ENCODE measurements at regions not wholly inside any gene's neighbourhood (a gene's known extent, or its start where the extent isn't known, plus 50 kb on each side); places are given as distances from the start of the nearest gene placed in this dataset.
A peak's percentile ranks its signal among the peaks of the same experiment; 100 is the strongest.

DNA sequence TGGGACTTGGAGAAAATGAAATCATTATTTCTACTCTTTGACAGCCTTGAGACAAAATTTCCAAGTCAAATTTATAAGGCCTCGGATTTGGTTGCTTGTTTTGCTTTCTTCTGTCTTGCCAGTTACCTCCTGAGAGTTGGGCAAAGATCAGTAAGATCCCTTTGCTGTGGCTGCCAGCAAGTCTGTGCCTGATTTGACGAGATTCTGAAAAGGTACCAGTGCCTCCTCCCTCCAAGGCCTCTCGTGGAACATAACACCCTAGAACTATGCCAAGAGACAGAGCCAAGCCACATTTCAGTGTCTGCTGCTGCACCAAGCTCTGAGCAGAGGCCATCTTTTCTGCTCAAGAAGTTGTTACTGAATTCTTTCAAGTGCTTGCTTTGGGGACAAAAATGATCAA, 61.0 kb downstream of the GTPBP8 start:
- H3K36me3 ChIP-seq (ENCODE audit: control insufficient read depth in 1 of 2, insufficient read depth in 2 of 2, low read length in 2 of 2): no peaks in the 10 kb centered on the region
- no peak overlapping the region for H3K27ac ChIP-seq (ENCODE audit: low read depth, low read length)
- no peak overlapping the region for H3K9ac ChIP-seq (ENCODE audit: low read depth in 1 of 2, low read length in 2 of 2)
- H3K4me1 ChIP-seq (ENCODE audit: control insufficient read depth in 1 of 2, insufficient read depth in 2 of 2, low read length in 2 of 2): peaks cover 0 to 6% of the 10 kb centered on the region in 2 donors
- no peaks in the 10 kb centered on the region for H3K9me3 ChIP-seq (ENCODE audit: control insufficient read depth in 1 of 2, low read length in 2 of 2)
- no peaks in the 10 kb centered on the region for H3K27me3 ChIP-seq (ENCODE audit: control insufficient read depth in 1 of 2, insufficient read depth in 2 of 2, low read length in 2 of 2)
- peak overlapping the region in 1 of 2 donors; percentile 45 for H3K4me3 ChIP-seq (ENCODE audit: low read depth in 1 of 2, low read length in 2 of 2)

DNA sequence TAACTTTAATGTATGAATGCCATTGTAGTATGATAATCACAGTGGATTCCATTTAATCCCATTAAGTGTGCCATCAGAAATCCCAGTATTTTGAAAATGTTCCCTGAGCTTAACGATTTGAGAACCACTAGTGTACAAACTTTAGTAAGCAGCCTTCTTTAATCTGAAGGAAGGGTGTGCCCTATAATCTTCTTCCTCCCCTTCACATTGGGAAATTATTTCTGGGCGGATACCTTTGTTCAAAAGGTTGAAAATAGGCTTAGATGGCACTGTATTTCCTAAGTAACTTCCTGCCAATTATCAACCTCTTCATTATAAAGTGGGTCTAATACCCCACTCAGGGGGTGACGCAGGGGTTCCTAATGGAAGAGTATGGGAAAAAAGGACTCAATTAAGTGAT, 62.4 kb downstream of the GTPBP8 start:
- Histone ChIP-seq H3K9ac (ENCODE audit: low read depth in 1 of 2, low read length in 2 of 2) (no peak overlapping the region), H3K27ac (ENCODE audit: low read depth, low read length) (no peak overlapping the region), H3K27me3 (ENCODE audit: control insufficient read depth in 1 of 2, insufficient read depth in 2 of 2, low read length in 2 of 2) (no peaks in the 10 kb centered on the region), H3K9me3 (ENCODE audit: control insufficient read depth in 1 of 2, low read length in 2 of 2) (no peaks in the 10 kb centered on the region), H3K4me3 (ENCODE audit: low read depth in 1 of 2, low read length in 2 of 2) (no peak overlapping the region), H3K36me3 (ENCODE audit: control insufficient read depth in 1 of 2, insufficient read depth in 2 of 2, low read length in 2 of 2) (no peaks in the 10 kb centered on the region), H3K4me1 (ENCODE audit: control insufficient read depth in 1 of 2, insufficient read depth in 2 of 2, low read length in 2 of 2) (peaks cover 0 to 6% of the 10 kb centered on the region in 2 donors)

DNA sequence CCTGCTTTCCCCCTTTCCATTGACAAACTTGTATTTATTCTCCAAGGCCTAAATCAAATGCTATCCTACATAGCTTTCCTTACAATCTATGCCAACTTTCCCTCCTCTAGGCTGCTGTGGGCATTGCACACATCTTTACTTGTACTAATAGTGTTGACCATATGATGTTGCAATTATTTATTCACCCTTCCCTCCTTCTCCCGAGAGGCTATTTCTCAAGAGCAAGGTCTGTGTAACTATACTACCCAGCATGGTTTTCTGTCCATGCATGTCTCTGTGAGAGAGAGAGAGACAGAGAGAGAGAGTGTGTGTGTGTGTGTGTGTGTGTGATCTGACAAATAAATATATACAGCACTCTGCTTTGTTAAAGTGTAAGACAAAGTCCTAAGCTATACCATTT, 63.8 kb downstream of the GTPBP8 start:
- peaks cover 0 to 6% of the 10 kb centered on the region in 2 donors for H3K4me1 ChIP-seq (ENCODE audit: control insufficient read depth in 1 of 2, insufficient read depth in 2 of 2, low read length in 2 of 2)
- no peak overlapping the region for H3K4me3 ChIP-seq (ENCODE audit: low read depth in 1 of 2, low read length in 2 of 2)
- no peak overlapping the region for H3K9ac ChIP-seq (ENCODE audit: low read depth in 1 of 2, low read length in 2 of 2)
- no peaks in the 10 kb centered on the region for H3K36me3 ChIP-seq (ENCODE audit: control insufficient read depth in 1 of 2, insufficient read depth in 2 of 2, low read length in 2 of 2)
- no peaks in the 10 kb centered on the region for H3K27me3 ChIP-seq (ENCODE audit: control insufficient read depth in 1 of 2, insufficient read depth in 2 of 2, low read length in 2 of 2)
- no peak overlapping the region for H3K27ac ChIP-seq (ENCODE audit: low read depth, low read length)
- H3K9me3 ChIP-seq (ENCODE audit: control insufficient read depth in 1 of 2, low read length in 2 of 2): no peaks in the 10 kb centered on the region

DNA sequence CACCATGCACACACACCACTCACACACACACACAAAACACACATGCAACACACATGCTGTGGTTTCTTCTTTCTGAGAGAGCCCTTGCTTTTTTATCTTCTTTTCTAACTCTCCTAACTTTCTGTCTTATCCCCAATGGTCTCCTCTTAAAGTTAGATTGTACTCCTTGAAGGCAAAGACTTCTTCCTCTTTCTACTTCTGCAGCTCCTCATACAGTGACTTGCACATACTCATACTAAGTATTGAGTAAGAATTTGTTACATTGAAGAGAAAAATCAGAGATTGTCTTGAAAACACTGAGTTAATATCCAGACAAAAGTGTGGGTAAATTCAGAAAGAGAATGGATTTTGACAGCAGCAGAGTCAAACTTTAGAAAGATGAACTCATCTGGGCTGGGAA, 64.4 kb downstream of the GTPBP8 start:
- peaks cover 0 to 6% of the 10 kb centered on the region in 2 donors for H3K4me1 ChIP-seq (ENCODE audit: control insufficient read depth in 1 of 2, insufficient read depth in 2 of 2, low read length in 2 of 2)
- no peak overlapping the region for H3K9ac ChIP-seq (ENCODE audit: low read depth in 1 of 2, low read length in 2 of 2)
- no peak overlapping the region for H3K4me3 ChIP-seq (ENCODE audit: low read depth in 1 of 2, low read length in 2 of 2)
- no peaks in the 10 kb centered on the region for H3K9me3 ChIP-seq (ENCODE audit: control insufficient read depth in 1 of 2, low read length in 2 of 2)
- H3K27ac ChIP-seq (ENCODE audit: low read depth, low read length): no peak overlapping the region
- no peaks in the 10 kb centered on the region for H3K27me3 ChIP-seq (ENCODE audit: control insufficient read depth in 1 of 2, insufficient read depth in 2 of 2, low read length in 2 of 2)
- no peaks in the 10 kb centered on the region for H3K36me3 ChIP-seq (ENCODE audit: control insufficient read depth in 1 of 2, insufficient read depth in 2 of 2, low read length in 2 of 2)

DNA sequence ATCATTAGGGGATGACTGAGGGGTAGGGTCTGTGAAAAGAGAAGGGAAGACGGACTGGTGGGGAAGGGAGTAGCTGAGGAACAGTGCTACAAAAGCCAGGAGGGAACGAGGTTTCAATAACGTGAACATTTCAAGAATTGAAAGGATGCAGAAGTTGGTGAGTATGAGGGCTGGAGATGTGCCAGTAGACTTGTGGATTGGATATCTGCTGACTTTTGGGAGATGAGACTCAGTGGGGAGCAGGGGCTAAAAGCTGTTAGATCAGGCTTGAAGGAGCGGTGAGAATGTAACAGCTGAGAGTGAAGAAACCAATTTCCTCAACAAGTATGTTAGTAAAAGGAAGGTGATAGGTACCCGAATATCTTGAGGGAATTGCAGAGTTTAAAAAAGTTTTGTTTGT, 65.2 kb downstream of the GTPBP8 start:
- Histone ChIP-seq H3K4me3 (ENCODE audit: low read depth in 1 of 2, low read length in 2 of 2) (no peak overlapping the region), H3K4me1 (ENCODE audit: control insufficient read depth in 1 of 2, insufficient read depth in 2 of 2, low read length in 2 of 2) (peaks cover 0 to 6% of the 10 kb centered on the region in 2 donors), H3K9ac (ENCODE audit: low read depth in 1 of 2, low read length in 2 of 2) (no peak overlapping the region), H3K36me3 (ENCODE audit: control insufficient read depth in 1 of 2, insufficient read depth in 2 of 2, low read length in 2 of 2) (no peaks in the 10 kb centered on the region), H3K27me3 (ENCODE audit: control insufficient read depth in 1 of 2, insufficient read depth in 2 of 2, low read length in 2 of 2) (no peaks in the 10 kb centered on the region), H3K27ac (ENCODE audit: low read depth, low read length) (no peak overlapping the region), H3K9me3 (ENCODE audit: control insufficient read depth in 1 of 2, low read length in 2 of 2) (no peaks in the 10 kb centered on the region)

DNA sequence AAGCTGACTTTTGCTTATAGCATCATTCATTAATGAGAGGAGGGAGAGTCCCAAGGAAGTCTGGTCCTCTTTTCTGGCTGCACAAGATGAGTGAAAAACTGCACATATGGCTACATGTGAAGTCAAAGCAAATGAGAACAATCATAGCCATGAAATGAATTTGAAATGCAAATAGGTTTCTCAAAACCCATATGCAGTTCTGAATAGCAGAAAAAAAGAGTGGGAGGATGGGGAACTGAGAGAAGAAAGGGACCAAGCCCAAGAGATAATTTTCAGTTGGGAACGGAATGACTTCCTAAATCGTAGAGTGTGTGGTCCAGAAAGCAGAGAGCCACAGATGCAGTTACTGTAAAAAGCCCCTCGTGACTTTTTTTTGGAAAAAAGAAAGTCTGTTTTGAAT, 66.3 kb downstream of the GTPBP8 start:
- no peak overlapping the region for H3K4me3 ChIP-seq (ENCODE audit: low read depth in 1 of 2, low read length in 2 of 2)
- H3K27ac ChIP-seq (ENCODE audit: low read depth, low read length): no peak overlapping the region

DNA sequence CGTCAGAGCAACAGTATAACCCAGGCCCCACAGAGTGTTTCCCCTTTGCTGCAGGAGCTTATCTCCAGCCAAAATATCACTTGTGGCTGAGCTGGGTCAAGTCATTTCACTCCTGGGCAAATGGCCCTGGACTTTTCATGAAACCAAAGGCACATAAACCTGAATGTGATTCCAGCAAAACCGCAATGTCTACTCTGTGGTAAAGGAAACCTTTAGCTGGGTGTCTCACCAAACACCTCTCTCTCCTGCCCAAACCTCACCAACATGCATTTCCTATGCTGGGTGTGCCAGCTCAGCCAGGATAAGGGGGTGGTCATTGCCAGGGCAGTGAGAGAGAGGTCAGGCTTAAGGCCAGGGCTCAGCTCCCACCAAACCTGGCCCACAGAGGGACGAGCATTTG, 67.4 kb downstream of the GTPBP8 start:
- no peak overlapping the region for H3K4me3 ChIP-seq (ENCODE audit: low read depth in 1 of 2, low read length in 2 of 2)
- no peaks in the 10 kb centered on the region for H3K9me3 ChIP-seq (ENCODE audit: control insufficient read depth in 1 of 2, low read length in 2 of 2)
- no peak overlapping the region for H3K27ac ChIP-seq (ENCODE audit: low read depth, low read length)
- H3K36me3 ChIP-seq (ENCODE audit: control insufficient read depth in 1 of 2, insufficient read depth in 2 of 2, low read length in 2 of 2): no peaks in the 10 kb centered on the region
- no peaks in the 10 kb centered on the region for H3K4me1 ChIP-seq (ENCODE audit: control insufficient read depth in 1 of 2, insufficient read depth in 2 of 2, low read length in 2 of 2)
- H3K27me3 ChIP-seq (ENCODE audit: control insufficient read depth in 1 of 2, insufficient read depth in 2 of 2, low read length in 2 of 2): no peaks in the 10 kb centered on the region
- H3K9ac ChIP-seq (ENCODE audit: low read depth in 1 of 2, low read length in 2 of 2): no peak overlapping the region

More for the DNA sequence above, 66.3 kb downstream of the GTPBP8 start:
- Histone ChIP-seq H3K27me3 (ENCODE audit: control insufficient read depth in 1 of 2, insufficient read depth in 2 of 2, low read length in 2 of 2) (no peaks in the 10 kb centered on the region), H3K9ac (ENCODE audit: low read depth in 1 of 2, low read length in 2 of 2) (no peak overlapping the region), H3K9me3 (ENCODE audit: control insufficient read depth in 1 of 2, low read length in 2 of 2) (no peaks in the 10 kb centered on the region), H3K36me3 (ENCODE audit: control insufficient read depth in 1 of 2, insufficient read depth in 2 of 2, low read length in 2 of 2) (no peaks in the 10 kb centered on the region), H3K4me1 (ENCODE audit: control insufficient read depth in 1 of 2, insufficient read depth in 2 of 2, low read length in 2 of 2) (no peaks in the 10 kb centered on the region)

DNA sequence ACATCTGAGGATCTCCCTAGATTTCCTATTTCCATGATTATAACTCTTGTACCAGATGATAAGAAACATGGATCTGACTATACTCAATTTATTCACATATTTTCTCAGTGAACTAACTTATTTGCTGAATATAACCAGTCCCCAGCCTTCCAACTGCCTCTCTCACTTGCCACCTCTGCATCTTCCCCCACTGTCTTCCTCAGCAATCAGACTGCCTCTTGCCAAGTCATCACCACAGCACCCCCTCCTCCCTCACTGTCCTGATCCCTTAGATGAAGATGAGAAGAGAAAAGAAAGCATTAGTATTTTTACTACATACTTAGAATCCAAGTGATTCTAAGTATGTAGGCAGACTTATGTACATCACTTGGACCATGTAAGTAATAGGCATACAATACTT, 71.9 kb downstream of the GTPBP8 start:
- H3K27me3 ChIP-seq (ENCODE audit: control insufficient read depth in 1 of 2, insufficient read depth in 2 of 2, low read length in 2 of 2): no peaks in the 10 kb centered on the region
- H3K9me3 ChIP-seq (ENCODE audit: control insufficient read depth in 1 of 2, low read length in 2 of 2): no peaks in the 10 kb centered on the region
- H3K4me3 ChIP-seq (ENCODE audit: low read depth in 1 of 2, low read length in 2 of 2): no peak overlapping the region
- no peak overlapping the region for H3K9ac ChIP-seq (ENCODE audit: low read depth in 1 of 2, low read length in 2 of 2)
- H3K27ac ChIP-seq (ENCODE audit: low read depth, low read length): no peak overlapping the region
- H3K36me3 ChIP-seq (ENCODE audit: control insufficient read depth in 1 of 2, insufficient read depth in 2 of 2, low read length in 2 of 2): no peaks in the 10 kb centered on the region
- H3K4me1 ChIP-seq (ENCODE audit: control insufficient read depth in 1 of 2, insufficient read depth in 2 of 2, low read length in 2 of 2): no peaks in the 10 kb centered on the region

DNA sequence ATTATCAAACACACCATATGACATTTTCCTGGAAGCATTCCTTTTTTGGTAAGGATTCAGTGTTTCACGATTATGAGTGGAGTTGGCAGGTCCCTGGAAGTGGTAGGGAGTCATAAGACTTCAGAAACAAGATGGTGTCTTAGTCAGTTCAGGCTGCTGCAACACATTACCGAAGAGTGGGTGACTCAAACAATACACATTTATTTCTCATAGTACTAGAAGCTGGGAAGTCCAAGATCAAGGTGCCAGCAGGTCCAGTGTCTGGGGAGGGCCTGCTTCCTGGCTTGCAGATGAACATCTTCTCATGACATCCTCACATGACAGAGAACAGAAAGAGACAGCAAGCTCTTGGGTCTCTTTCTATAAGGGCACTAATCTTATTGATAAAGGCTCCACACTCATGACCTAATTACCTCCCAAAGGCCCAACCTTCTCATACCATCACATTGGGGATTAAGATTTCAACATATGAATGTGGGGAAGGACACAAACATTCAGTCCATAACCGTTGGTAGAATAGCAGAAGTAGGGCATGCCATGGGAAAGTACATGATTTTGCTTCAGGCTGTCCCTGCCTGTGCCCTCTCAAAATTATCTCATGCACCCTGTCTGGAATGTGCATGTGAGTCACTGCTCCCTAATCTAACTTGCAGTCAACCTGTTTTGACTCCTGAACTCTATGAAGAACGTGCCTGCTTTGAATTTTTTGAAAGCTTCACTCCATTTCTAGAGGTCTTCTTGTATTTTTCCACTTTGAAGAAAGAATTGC, 72.5 kb downstream of the GTPBP8 start:
- Histone ChIP-seq H3K27ac (ENCODE audit: low read depth, low read length) (no peak overlapping the region), H3K9me3 (ENCODE audit: control insufficient read depth in 1 of 2, low read length in 2 of 2) (no peaks in the 10 kb centered on the region), H3K36me3 (ENCODE audit: control insufficient read depth in 1 of 2, insufficient read depth in 2 of 2, low read length in 2 of 2) (no peaks in the 10 kb centered on the region), H3K9ac (ENCODE audit: low read depth in 1 of 2, low read length in 2 of 2) (no peak overlapping the region), H3K4me3 (ENCODE audit: low read depth in 1 of 2, low read length in 2 of 2) (no peak overlapping the region), H3K27me3 (ENCODE audit: control insufficient read depth in 1 of 2, insufficient read depth in 2 of 2, low read length in 2 of 2) (no peaks in the 10 kb centered on the region), H3K4me1 (ENCODE audit: control insufficient read depth in 1 of 2, insufficient read depth in 2 of 2, low read length in 2 of 2) (no peaks in the 10 kb centered on the region)

DNA sequence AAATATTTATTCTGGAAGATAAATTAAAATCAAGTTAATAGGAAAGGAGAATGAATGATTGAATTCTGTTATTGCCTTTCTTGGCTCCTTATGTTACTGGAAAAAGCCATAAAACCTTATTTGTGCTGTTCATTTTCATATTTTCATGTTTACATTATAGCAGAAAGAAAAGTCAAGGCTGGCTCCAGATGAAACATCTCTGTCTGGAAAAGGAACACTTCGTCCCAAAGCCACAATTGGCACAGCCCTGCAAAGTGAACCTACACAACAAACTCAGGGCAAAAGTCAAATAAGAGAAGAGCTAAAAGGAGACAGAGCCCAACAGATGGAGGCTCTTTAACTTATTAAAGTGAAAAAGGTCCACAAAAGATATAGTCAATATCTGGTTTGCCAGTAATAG, 73.4 kb downstream of the GTPBP8 start:
- H3K4me3 ChIP-seq (ENCODE audit: low read depth in 1 of 2, low read length in 2 of 2): no peak overlapping the region
- H3K4me1 ChIP-seq (ENCODE audit: control insufficient read depth in 1 of 2, insufficient read depth in 2 of 2, low read length in 2 of 2): no peaks in the 10 kb centered on the region
- H3K9ac ChIP-seq (ENCODE audit: low read depth in 1 of 2, low read length in 2 of 2): no peak overlapping the region
- H3K27me3 ChIP-seq (ENCODE audit: control insufficient read depth in 1 of 2, insufficient read depth in 2 of 2, low read length in 2 of 2): no peaks in the 10 kb centered on the region
- H3K36me3 ChIP-seq (ENCODE audit: control insufficient read depth in 1 of 2, insufficient read depth in 2 of 2, low read length in 2 of 2): no peaks in the 10 kb centered on the region
- no peak overlapping the region for H3K27ac ChIP-seq (ENCODE audit: low read depth, low read length)
- H3K9me3 ChIP-seq (ENCODE audit: control insufficient read depth in 1 of 2, low read length in 2 of 2): no peaks in the 10 kb centered on the region
